Left cardiac atrium (tissue), 4 donors: ENCODE measurements at regions not wholly inside any gene's neighbourhood (a gene's known extent, or its start where the extent isn't known, plus 50 kb on each side); places are given as distances from the start of the nearest gene placed in this dataset.

Source experiments
- ATAC-seq, 2 donors: fragments of 200-7000 bp; cut with Tn5 transposase; one replicate each; pipeline ENCODE4 v1.9.1; 2020; ENCODE audit warnings: mild to moderate bottlenecking in 2 of 2, moderate library complexity in 2 of 2
- DNase-seq: peaks from one replicate; pipeline ENCODE4 v3.0.0-alpha.2; 2020
- intact Hi-C, 2 donors: fragments of 100-400 bp; cut with DNase I; formaldehyde crosslinking; loops; one replicate each; pipeline versions ENCODE4 v1.14.1 to v1.15.1; 2022 to 2023
- donor health status: DM: no; HTN: yes; CAD: no.
- donor health status: DM: no; HTN: yes; CAD: no; lungs with severe emphysema.
- donor health status: DM: yes; HTN: yes; CAD: no.
- donor health status: Dilated cardiomyopathy.

DNA sequence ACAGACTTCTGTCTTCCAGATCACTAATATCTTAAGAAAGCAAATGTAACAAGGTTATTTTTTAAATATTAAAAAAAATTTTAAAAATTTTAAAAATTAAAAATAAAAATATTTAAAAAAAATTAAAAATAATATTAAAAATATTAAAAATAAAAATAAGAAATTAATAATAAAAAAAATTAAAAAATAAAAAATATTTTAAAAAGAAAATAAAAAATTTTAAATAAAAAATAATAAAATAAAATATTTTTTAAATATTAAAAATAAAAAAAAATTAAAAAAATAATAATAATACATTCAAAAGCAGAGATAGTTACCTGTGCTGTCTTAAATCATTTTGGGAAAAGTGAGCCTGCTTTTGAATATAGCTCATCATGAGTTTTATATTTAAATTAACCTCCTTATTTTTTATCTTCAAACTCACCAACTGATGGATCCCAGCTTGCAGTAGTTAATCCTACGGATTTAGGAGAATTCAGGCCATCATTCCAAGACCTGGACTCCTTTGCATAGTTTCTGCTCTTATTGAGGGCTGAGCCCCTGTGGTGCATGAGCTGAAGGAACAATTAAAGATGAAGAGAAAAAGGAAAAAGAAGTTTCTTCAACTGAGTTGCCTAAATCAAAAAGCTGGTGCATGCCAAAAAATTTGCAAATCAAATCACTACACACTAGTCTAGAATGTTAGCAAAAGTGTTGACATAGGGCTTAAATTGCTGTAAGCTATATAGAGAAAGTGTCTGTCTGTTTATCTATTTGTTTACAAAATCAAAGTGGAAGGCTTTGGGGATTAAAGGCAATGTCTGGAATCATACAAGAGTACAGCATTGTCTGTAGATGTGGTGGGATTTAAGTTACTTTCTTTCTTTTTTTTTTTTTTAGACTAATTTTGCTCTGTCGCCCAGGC is 50.5 kb upstream of the ZNF438 start:
- intact Hi-C loops: no loop called here
- ATAC-seq (no peak), DNase-seq (no peak)

DNA sequence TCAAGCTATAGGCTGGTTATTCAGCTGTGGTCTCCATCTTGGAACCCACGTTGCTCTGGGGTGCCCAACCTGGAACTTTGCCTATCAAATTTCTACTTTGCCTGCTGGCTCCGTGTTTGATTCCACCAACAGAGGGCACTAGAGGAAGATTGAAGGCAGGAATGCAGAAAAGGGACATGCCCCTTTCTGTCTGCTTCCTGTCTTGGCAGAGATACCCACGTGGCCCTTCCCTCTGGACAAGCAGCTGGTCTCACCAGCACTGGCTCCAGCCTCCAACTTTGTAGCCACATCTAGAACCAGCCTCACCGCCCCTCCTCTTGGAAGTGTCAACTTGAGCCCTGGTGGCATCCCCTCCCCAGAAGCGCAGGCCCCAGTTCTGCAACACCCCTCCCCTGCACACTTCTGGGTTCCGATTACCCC is 52.1 kb upstream of the ZNF438 start:
- peak; percentile 68 to 69 for ATAC-seq
- DNase-seq: peak; percentile 39
- intact Hi-C loops: no loop called here

DNA sequence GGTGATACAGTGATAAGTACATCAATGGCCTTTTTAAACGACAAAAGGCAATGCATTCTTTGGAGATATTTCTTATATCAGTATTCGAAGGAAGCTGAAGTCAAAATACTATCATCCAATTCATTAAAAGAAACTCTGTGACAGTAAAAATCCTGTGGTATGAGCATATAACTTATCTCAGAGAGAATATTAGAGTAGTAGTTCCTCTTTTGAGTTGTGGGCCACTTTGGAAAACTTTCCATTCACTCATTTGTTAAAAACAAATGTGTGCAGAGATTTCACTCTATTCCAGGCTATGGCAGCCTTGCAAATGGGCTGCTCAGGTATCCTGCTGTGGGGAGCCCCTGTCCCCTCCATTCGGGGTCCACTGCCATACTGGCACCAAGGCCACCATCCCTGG is 55.3 kb upstream of the ZNF438 start:
- DNase-seq (no peak), ATAC-seq (no peak)
- intact Hi-C loops: no loop called here

DNA sequence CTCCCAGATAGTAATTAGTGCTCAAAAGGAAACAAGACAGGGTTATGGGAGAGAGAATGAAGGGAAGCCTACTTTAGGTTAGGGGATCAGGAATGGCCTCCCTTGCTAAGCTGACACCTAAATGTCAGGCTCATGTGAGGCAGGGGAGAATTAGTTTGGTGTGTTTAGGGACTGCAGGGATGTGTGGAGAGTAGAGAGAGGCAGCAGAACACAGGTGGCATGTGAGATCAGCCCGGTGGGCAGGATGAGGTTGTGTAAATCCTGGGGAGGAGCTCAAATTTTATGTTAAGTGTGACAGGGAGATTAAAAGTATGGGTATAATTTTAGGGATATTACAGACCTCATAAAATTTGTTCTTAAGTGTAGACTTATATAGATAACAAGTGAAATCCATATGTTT is 56.2 kb upstream of the ZNF438 start:
- intact Hi-C loops: no loop called here
- ATAC-seq (no peak), DNase-seq (no peak)

DNA sequence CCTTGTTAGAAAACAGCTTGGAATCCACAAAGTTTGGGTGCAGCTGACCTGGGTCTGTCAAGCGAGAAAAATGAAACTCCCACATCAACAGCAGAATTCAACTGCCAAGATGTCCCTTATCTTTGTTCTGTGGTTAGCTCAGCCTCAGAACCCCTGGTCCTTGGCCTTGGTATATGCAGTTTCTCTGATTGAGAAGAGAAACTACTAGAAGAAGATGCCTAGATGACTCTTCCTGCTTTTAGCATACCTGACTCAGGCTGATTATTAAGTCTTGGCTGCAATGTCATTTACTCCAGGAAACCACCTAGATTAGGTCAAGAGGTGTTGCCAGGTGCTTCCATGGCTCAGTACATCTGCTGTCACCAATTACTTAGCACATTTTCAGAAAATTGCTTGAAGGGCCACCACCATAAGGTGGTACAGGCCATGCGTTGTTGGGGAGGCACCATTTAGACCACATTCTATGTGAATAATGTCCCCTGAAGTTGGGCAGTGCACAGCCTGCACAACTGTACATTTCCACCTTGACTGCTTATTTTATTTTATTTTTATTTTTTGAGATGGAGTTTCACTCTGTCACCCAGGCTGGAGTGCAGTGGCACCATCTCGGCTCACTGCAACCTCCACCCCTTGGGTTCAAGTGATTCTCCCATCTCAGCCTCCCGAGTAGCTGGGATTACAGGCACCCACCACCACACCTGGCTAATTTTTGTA is 59.4 kb upstream of the ZNF438 start:
- no peak for DNase-seq
- intact Hi-C loops: no loop called here
- ATAC-seq: peak; percentile 19 to 29

DNA sequence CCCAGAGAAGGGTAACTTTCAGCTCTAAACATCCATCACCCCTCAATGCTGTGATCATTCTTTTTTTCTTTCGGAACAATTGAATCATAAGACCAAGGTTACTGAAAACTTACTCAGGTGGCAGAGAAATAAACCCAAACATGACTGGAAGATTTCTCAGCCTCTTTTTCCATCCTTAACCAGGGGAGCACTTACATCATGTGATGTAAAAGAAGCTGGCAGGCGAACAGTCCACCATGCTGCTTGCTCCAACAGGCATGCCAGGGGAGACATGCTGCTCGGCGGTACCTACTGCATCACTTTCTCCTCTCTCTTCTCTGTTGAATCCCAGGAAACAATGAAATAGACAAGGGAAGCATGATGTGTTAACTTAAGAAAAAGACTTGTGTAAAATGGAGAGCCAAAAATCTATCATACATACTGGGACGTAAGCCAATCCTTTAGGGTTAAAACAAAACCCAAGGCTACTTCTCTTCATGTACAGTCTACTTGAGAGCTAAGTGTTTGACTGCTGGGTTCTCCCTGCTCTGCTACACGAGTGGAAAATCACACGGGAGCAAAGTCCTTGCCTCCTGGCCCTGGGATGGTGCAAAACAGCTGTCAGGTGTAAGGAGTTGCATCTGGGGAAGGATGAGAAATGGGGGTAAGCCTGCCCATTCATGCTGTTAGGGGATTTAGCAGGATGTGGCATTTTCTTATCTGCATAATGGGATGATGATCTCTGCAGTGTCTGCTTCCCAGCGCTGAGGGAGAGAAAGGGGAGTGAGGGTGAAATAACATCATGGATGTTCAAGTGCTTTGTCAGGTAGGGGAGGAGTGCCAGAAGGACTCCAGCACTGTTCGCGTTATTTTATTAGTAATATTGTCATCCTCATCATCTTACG is 64.3 kb upstream of the ZNF438 start:
- intact Hi-C loops: no loop called here
- ATAC-seq (no peak), DNase-seq (no peak)

DNA sequence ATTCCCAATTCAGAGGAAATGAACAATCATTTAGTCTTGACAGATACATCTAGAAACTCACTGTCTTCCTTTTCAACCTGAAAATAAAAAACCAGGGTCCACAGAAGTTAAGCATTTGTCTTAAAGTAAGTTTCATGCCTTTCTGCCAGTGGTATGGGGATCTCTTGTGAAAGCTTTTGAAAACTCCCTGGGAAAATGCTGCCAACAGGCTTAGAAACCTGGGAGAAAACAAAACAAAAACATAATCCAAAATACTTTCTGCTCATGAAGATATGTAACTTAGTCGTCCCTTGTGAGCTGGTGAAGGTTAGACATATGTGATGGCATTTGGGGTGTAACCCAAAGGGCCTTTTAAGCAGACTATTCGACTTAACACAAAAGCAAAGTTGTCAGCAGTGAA is 66.4 kb upstream of the ZNF438 start:
- DNase-seq: no peak
- no peak for ATAC-seq
- intact Hi-C loops: no loop called here

DNA sequence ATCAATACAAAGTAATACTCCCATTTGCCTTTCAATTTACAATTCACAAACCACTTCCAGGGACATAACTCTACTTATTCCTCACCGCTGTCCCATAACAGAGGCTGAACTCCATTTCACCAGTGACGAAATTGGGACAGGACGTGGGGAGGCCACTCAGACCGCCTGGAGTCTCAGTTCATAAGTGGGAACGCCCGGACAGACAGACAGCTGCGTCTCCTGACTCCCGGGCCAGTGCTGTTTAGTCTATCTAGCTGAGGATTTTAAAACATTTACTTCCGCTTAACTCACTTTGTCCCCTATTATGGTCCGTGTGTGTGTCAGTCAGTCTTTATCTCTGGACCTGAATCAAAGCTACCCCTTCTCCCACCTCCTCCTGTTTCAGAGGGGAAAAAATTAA is 67.4 kb upstream of the ZNF438 start:
- peak in 1 of 2 donors; percentile 32 for ATAC-seq
- intact Hi-C loops: no loop called here

DNA sequence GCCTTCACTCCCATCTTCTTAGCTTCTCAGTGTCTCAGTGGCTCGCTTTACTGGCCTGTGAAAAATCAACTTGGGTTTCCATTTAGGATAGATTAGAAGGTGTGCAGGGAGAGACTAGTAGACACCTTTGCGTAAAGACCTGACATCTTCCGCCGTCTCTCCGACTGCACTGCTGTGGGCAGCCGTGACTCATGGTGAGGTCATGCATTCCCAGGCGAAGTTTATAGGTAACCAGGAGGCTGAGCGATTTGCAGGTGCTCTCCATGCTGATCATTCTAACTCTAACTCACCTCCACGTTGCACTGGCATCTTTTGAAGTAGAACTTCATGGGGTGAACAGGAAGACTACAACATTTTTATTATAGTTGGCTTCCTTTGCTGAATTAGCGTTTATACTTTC is 68.0 kb upstream of the ZNF438 start:
- ATAC-seq (no peak), DNase-seq (no peak)
- intact Hi-C loops: no loop called here

More for the DNA sequence above, 67.4 kb upstream of the ZNF438 start:
- no peak for DNase-seq

DNA sequence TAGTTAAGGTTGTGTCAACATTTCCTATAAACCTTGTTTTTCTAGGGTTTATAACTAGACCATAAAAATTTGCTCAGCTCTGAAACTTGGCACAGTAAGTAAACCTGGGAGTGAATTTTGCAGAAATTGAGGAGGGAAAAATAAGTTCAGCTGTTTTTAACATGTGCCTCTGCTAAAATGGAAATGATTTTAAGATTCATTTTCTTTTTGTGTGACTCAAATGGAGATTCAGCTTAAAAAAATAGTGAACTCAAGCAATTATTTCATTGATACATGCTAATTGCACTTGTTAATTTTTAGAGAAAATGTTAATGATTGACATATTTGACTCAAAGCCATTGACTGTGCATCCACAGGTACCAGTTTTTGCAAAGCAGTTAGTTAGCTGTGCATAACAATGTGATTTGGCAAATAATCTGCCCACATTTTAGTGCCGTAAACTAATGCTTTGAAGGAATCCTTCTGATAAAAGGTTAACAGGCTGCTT is 68.5 kb upstream of the ZNF438 start:
- ATAC-seq (no peak), DNase-seq (no peak)
- intact Hi-C loops: no loop called here

DNA sequence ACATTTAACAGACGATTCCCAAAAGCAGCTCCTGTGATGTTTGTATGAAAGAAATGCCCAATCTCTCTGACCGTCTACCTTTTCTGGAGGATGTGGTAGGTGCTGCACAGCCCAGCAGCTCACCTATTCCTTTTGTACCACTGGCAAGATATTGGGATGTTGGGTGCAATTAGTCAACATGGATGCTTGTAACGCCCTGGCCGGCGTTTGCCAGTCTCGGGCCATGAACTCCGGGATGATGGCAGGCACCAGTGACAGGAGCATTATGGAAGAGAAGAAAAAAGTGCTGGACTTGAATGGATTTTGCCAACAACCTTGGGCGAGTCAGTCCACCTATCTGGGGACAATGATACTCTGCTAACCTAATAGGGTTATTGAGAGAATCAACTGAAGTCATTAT is 69.0 kb upstream of the ZNF438 start:
- no peak for ATAC-seq
- DNase-seq: no peak
- intact Hi-C loops: no loop called here

DNA sequence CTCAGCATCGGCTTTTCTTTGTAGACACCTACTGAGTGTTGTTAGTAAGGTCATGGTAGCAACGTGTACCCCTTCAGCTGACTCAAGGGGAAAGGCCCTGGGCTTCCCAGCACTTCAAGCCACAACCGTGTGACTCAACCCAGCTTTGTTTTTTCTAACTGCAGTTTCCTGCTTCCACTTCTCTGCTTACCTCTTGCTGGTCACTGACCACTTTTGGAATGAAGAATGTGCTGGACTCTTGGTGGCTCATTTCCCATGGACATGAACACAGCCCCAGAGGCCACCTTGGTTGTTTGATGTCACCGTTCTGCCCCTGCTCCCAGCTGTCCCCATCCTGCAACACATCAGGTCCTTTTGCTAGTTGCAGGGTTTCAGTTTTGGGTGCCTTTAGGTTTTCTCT is 69.5 kb upstream of the ZNF438 start:
- intact Hi-C loops: no loop called here
- DNase-seq: no peak
- ATAC-seq: peak in 1 of 2 donors; percentile 32

DNA sequence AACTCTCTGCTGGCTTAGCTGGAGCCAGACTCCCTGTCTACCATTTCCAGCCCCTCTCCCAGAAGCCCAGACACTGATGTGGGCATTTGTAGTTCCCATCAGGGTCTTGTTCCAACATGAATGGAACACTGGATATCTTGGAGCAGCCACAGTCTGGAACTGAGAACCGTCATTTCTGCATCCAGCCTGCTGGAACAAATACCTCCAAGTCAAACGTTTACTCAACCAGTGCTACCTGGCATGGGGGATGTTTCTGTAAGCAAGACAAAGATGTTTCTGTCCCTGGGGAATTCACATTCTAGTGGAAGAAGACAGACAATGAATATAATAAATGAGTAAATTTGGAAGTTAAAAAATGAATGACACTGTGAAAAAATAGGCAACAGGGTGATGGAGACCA is 70.8 kb upstream of the ZNF438 start:
- intact Hi-C loops: no loop called here

DNA sequence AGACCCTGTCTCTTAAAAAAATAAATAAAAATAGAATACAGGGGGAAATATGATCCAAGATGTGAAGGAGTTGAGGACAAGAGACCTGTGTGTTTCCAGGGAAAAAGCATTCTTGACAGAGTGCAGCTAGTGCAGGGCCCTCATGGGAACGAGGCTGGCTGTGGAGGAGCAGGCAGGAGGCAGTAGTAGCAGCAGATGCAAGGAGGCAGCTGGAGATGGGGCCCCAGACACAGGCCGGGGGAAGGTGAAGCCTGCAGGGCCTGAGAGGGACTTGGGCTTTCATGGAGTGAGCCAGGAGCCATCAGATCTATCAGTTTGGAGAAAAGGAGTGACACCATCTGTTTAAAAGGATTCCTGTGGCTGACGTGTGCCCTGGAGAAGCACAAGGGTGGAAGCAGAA is 71.4 kb upstream of the ZNF438 start:
- DNase-seq (no peak), ATAC-seq (no peak)
- intact Hi-C loops: no loop called here

More for the DNA sequence above, 70.8 kb upstream of the ZNF438 start:
- ATAC-seq (no peak), DNase-seq (no peak)

DNA sequence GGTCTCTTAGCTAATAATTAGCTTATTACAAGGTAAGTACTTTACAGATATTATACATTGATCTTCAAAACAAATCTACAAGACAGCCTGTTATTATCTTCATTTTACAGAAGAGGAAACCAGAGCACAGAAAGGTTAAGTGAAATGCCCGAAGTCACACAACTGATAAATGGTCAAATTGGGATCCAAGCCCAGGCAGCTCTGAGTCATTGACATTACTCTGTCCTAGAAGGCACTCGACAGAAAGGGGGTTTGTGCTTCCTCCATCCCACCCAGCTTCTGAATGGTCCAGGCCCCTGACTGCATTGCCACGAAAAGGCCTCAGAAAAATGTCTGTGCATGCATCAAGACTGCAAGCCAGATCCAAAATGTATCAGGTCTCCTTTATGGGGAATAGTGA is 81.3 kb upstream of the ZNF438 start:
- ATAC-seq: no peak
- intact Hi-C loops: no loop called here
- DNase-seq: no peak

DNA sequence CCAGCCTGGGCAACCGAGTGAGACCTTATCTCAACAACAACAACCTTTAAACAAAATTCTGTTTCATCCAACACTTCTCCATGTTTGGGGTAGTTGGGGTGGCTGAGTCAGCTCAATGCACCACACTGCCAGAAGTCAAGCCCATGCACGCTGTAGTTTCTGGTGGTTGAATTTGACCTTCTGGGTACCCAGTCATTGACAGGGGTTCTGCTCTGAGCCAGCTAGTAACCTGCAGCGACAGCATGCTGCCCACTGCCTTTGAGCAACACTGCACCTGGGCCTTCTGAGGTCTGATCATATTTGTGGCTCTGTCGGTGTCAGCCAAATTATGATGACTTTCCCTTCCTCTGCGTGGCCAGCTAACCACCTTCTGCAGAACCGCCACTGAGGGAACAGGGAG is 84.6 kb upstream of the ZNF438 start:
- intact Hi-C loops: no loop called here
- DNase-seq (no peak), ATAC-seq (no peak)

DNA sequence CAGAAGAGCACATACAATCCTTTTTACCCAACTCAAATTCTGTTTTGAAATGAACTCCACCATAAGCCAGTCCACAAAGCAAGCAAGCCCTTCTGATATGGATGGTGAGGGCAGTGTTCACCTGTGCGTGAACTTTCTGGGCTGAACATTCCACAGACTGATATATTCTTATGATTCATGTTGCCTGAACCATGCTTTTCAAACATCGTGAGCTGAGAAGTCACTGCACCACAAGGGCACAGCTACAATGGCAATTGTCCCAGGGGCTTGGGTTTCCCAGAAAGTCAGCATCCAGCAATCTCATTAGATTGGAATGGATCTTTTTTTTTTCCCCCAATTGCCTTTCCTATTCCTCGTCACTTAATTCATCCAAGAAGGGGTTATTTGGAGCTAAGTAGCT is 86.9 kb upstream of the ZNF438 start:
- DNase-seq (no peak), ATAC-seq (peak in 1 of 2 donors; percentile 41)
- intact Hi-C loops: no loop called here

DNA sequence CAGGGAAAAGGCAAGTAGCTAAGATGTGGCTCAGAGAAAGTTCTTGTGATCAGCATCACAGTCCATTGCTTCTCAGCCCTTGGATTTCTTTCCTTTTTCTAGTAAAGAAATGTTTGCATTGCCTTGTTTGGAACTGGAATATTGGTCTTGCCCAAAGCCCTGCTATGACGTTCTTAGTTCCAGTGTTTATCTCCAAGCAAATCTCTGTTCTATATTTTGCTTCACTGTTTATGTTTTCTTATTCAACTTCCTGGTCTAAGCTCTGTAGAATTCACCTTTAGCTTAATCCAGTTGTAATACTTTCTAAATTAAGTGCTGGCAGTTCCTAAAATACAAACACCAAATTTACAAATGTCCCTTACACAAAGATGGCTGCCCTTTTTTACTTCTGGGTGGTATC is 88.7 kb upstream of the ZNF438 start:
- DNase-seq (no peak), ATAC-seq (no peak)
- intact Hi-C loops: no loop called here

DNA sequence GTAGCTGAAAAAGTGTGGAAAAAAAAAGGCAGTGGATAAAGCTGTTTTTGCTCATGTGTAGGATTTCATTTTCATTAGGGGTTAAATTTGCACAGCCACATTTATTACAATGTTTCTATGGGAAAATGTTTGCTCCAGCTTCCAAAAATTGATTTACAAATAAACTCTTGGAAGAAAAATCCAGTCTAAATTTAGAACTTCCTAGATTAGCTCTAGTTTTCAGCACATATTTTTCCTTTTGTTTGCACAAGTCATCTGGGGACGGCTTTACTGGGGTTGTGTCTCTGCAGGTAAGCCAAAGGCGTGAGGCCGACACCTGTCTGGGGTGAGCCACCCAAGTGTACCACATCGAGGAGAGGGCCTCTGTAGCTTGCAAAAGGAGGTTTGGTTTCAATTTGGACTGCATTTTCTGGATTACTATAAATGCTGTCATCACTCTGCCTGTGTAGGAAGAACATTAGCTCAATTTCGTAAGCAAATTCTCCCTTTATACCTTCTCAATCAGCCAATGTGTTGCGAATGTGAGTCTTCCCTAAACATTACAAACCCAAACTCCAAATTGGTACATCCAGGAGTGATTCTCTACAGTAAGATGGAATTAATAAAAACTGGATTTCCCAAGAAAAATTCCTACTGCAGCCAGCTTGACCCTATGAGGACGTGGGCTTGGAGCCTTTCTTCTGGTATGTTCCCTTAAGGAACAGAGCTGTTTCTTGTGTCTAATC is 89.5 kb upstream of the ZNF438 start:
- peak in 1 of 2 donors; percentile 44 for ATAC-seq
- intact Hi-C loops: no loop called here
- DNase-seq: no peak
